ENCODE measurements at regions not wholly inside any gene's neighbourhood (a gene's known extent, or its start where the extent isn't known, plus 50 kb on each side); places are given as distances from the start of the nearest gene placed in this dataset.

- DNase-seq (ENCODE audit: low read depth in 1 of 2, low spot score in 1 of 2), result no peak
- TF ChIP-seq CTCF (IDR thresholded peaks at IDR 0.05; ENCODE audit: low read depth, low read length), result no peak
Observed at GRCh38 chr2:149715894-149716293, 128.3 kb upstream of the MMADHC start.

GRCh38 chr2:149715005-149715592 lies 127.5 kb upstream of the MMADHC start:
- DNase-seq (ENCODE audit: low read depth in 1 of 2, low spot score in 1 of 2), result peak in 1 of 2 donors; percentile 72
- no peak overlapping the region for H3K27ac ChIP-seq
- H3K4me3 ChIP-seq, result no peak overlapping the region
- TF ChIP-seq CTCF (IDR thresholded peaks at IDR 0.05; ENCODE audit: low read depth, low read length), result peak; percentile 84
- H3K9me3 ChIP-seq (ENCODE audit: low read depth), result no peaks in the 10 kb centered on the region
- no peaks in the 10 kb centered on the region for H3K4me1 ChIP-seq (ENCODE audit: low read depth)
- H3K36me3 ChIP-seq, result no peaks in the 10 kb centered on the region
- no peaks in the 10 kb centered on the region for H3K27me3 ChIP-seq

More at GRCh38 chr2:149715894-149716293, 128.3 kb upstream of the MMADHC start:
- no peak overlapping the region for H3K4me3 ChIP-seq
- no peaks in the 10 kb centered on the region for H3K9me3 ChIP-seq (ENCODE audit: low read depth)
- H3K27me3 ChIP-seq, result no peaks in the 10 kb centered on the region
- no peaks in the 10 kb centered on the region for H3K4me1 ChIP-seq (ENCODE audit: low read depth)
- no peaks in the 10 kb centered on the region for H3K36me3 ChIP-seq
- H3K27ac ChIP-seq, result no peak overlapping the region

GRCh38 chr2:149709496-149710263 lies 122.1 kb upstream of the MMADHC start:
- no peak for DNase-seq (ENCODE audit: low read depth in 1 of 2, low spot score in 1 of 2)
- H3K27ac ChIP-seq, result no peak overlapping the region
- H3K36me3 ChIP-seq, result no peaks in the 10 kb centered on the region
- no peak for TF ChIP-seq CTCF (IDR thresholded peaks at IDR 0.05; ENCODE audit: low read depth, low read length)
- H3K9me3 ChIP-seq (ENCODE audit: low read depth), result no peaks in the 10 kb centered on the region
- no peaks in the 10 kb centered on the region for H3K4me1 ChIP-seq (ENCODE audit: low read depth)
- no peak overlapping the region for H3K4me3 ChIP-seq
- H3K27me3 ChIP-seq, result no peaks in the 10 kb centered on the region

GRCh38 chr2:149703281-149703680 lies 115.7 kb upstream of the MMADHC start:
- Histone ChIP-seq H3K9me3 (ENCODE audit: low read depth) (no peaks in the 10 kb centered on the region), H3K27ac (no peak overlapping the region), H3K4me1 (ENCODE audit: low read depth) (no peaks in the 10 kb centered on the region), H3K27me3 (no peaks in the 10 kb centered on the region), H3K4me3 (no peak overlapping the region), H3K36me3 (no peaks in the 10 kb centered on the region)
- DNase-seq (ENCODE audit: low read depth in 1 of 2, low spot score in 1 of 2), result peak in 1 of 2 donors; percentile 38
- no peak for TF ChIP-seq CTCF (IDR thresholded peaks at IDR 0.05; ENCODE audit: low read depth, low read length)

GRCh38 chr2:149702571-149702970 lies 115.0 kb upstream of the MMADHC start:
- Histone ChIP-seq H3K9me3 (ENCODE audit: low read depth) (no peaks in the 10 kb centered on the region), H3K4me1 (ENCODE audit: low read depth) (no peaks in the 10 kb centered on the region), H3K4me3 (no peak overlapping the region), H3K36me3 (no peaks in the 10 kb centered on the region), H3K27ac (no peak overlapping the region), H3K27me3 (no peaks in the 10 kb centered on the region)
- no peak for TF ChIP-seq CTCF (IDR thresholded peaks at IDR 0.05; ENCODE audit: low read depth, low read length)
- DNase-seq (ENCODE audit: low read depth in 1 of 2, low spot score in 1 of 2), result no peak
